HG02943 (cell line): ENCODE measurements at regions not wholly inside any gene's neighbourhood (a gene's known extent, or its start where the extent isn't known, plus 50 kb on each side); places are given as distances from the start of the nearest gene placed in this dataset.

Experiments used
- ATAC-seq: cut with Tn5 transposase; IDR thresholded peaks from one replicate; pipeline ENCODE4 v1.9.1; 2021; ENCODE audit warnings: mild to moderate bottlenecking, low read depth, moderate library complexity; ENCODE audit not compliant: unreplicated experiment

- no peak for ATAC-seq
These were observed 98.5 kb upstream of the RUNX3 start for GRCh38 chr1:25028587-25028906.

GRCh38 chr1:25027822-25028586 lies 97.9 kb upstream of the RUNX3 start:
- ATAC-seq, result no peak

DNA sequence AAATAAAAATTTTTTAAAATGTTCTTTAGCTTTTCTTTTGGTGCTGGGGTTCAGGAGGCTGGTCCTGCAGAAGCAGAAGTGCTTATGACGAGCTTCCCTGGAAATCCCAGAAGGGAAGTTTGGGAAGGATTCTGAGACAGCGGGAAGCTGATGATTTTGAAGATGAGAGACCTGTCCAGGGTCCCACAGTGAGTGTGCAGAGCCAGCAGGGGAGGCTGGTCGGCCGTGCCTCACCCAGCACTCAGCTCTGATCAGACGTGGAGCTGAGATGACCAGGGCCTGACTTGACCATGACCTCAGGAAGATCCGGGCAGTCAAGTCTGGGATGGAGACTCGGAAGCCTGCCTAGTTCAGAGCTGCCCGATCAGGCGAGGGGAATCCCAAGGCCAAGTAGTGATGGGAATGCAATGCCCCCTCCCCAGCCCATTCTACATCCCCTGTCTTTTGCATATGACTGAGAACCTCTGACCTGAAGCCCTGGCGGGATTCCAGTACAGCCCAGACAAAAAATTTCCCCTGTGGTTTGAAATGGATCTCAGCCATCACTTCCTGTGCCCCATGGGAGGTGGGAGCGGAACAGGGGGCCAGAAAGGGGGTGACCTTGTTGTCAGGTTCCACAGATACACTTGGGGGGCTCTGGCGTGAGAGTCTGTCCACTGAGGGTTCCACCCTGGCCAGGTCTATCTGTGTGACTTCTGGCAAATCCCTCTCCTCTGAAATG lies 96.8 kb upstream of the RUNX3 start:
- no peak for ATAC-seq

DNA sequence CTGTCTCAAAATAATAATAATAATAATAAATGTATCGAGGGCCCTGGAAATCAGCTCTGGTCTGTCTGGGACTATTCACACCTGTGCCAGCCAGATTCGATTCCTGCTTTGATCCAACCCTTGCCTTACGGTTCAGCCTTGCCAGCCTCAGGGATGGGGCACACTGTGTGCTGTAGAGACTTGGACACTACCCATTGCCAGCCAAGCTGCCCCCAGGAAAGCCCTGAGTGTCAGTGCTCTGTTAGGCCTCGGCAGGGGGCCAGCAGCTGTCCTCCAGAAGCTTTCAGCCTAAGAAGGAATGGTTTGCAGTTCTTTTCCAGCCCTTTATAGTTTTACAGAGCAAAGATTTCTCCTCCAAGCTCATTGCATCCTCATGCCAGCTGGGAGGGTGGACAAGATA lies 96.2 kb upstream of the RUNX3 start:
- ATAC-seq, result no peak

DNA sequence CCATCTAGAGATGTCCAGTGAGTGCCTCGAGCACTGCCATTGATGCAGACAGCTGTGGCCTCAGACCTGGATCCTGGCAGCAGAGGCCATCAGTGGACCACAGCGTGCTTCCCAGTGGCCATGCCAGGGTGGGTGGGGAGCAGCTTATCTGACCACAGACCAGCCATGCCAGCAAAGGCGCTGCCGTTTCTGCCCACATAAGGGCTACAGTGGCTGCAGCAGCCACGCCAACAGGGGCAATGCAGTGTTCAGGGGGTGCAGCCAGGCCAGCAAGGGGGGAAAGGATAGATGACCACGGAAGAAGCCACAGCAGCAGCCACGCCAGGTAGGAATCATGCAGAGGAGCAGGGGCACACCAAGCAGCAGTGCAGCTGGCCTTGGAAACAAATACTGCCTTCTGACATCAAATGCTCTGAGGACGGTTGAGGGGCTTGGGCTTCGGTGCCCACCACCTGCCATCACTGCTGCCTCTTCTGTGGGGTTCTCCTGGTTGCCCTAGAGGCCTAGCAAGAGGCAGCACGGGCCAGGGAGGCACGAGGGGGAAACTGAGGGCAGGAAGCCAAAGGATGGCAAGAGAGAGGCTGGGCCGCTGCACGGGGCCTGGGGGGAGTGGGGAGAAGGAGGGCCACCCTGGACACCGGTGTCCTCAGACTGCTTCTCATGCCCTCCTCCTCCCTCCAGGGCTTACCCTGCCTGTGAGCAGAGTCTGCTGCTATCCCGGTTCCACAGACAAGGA lies 94.7 kb upstream of the RUNX3 start:
- no peak for ATAC-seq

- no peak for ATAC-seq
These were observed 93.8 kb upstream of the RUNX3 start for GRCh38 chr1:25023826-25024225.

DNA sequence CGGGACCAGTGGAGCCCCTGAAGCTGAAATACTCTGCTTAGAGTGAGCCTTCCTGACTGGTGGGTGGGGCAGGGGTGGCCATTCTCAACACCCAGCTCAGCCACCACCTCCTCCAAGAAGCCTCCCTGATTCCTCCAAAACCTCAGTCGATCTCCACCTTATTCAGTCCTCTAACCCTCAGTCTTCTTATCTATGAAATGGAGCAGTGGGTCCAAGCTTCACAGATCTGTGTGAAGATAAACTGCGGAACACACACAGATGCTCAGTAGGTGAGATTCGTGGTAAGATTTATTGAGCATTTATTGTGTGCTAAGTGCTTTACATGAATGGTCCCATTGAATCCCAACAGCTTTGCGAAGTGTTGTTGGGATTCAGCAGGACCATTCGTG lies 93.1 kb upstream of the RUNX3 start:
- peak; percentile 1 for ATAC-seq

DNA sequence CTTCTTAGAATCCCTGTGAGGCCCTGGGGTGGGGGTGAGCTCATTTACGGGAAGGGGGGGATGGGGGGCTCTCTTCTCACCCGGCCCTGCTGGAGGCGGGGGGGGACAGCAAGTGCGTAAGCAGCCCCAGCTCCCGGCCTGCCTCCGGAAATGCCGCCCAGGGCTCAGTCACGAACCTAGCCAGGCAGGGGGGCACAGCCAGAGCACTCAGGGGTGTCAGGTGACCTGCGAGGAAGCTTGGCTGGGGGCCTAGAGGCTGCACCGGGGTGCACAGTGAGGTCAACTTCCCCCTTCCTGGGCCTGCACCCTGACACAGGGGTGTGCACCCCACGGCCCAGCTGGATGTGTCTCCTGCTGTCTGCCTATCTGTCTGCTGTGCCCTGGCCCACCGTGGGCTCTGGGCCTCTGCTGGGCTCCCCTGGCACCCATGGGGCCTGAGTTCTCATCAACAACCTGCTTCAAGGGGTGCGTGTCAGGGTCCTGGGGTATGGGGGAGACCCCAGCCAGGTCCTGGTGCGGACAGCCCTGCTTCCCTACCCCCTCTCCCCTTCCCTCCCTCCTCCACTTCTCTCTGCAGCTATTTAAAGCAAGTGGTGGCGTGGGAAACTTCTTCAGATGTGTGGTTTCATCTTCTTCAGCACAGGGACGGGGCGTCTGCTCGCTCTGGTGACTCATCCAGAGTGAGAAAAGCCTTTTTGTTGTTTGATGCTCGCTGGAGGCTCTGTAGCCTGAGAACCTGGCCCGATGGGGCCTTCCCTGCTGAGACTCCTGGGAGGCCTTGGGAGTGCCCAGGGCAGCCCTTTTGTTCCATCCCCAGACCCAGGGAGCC lies 92.5 kb upstream of the RUNX3 start:
- peak; percentile 62 for ATAC-seq

GRCh38 chr1:25021591-25022215 lies 91.6 kb upstream of the RUNX3 start:
- ATAC-seq, result no peak

GRCh38 chr1:25020851-25021590 lies 90.9 kb upstream of the RUNX3 start:
- ATAC-seq, result no peak

- no peak for ATAC-seq
These were observed 90.2 kb upstream of the RUNX3 start for GRCh38 chr1:25020173-25020845.

GRCh38 chr1:25019337-25020172 lies 89.5 kb upstream of the RUNX3 start:
- ATAC-seq, result peak; percentile 51

GRCh38 chr1:25018943-25019336 lies 88.9 kb upstream of the RUNX3 start:
- no peak for ATAC-seq

- ATAC-seq, result no peak
These were observed 88.1 kb upstream of the RUNX3 start for GRCh38 chr1:25018110-25018735.

DNA sequence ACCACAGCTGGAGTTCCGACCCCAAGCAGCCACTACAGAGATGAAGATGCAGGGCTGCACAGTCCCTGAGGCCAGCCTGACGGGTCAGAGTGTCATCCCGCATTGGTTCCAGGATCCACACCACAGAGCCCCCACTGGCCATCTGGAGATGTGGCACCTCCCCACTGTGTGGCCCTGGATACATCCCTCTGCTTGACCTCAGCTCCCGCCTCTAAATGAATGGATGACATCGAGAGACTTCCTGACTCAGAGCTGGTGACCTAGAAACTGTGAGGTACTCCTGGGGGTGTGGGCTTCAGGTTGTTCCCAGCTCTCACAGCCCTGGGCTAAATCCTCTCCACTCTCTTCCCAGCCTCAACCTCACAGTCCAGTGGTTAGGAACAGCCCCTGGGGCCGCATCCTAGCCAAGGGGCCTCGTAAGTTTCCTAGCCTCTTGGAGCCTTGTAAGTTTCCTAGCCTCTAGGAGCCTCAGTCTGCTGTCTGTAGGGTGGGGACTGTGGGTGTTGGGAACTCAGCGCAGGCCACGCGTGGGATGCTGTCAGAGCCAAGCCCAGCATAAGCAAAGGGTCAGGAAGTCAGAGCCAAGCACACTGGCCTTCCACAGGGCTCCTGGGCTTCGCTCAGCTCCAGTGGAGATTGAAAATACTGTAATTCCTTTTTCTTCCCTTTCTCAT lies 87.5 kb upstream of the RUNX3 start:
- ATAC-seq, result no peak

GRCh38 chr1:25012966-25013962 lies 83.2 kb upstream of the RUNX3 start:
- ATAC-seq, result no peak
